GM12878 (cell line): ENCODE measurements at regions not wholly inside any gene's neighbourhood (a gene's known extent, or its start where the extent isn't known, plus 50 kb on each side); places are given as distances from the start of the nearest gene placed in this dataset.

Experiments
- ATAC-seq: fragments of 200-7000 bp; cut with Tn5 transposase; 3 replicates; pipeline ENCODE4 v1.9.1; 2020; ENCODE audit warnings: mild to moderate bottlenecking, moderate library complexity
- BruUV-seq: library from RNA; stranded (reverse); fragments of 400-500 nt; replicated peaks from 2 replicates; lab custom pipeline; 2021; lab: Mats Ljungman, UMichigan
- CTCF ChIA-PET: fragments of 300-600 bp; sonication (Branson Sonifier 250); formaldehyde crosslinking; extraction: SDS; loops from one replicate; lab custom pipeline; 2021; ENCODE audit warnings: inconsistent platforms; lab: Yijun Ruan, JAX
- POLR2A ChIA-PET: fragments of 350-600 bp; formaldehyde crosslinking; extraction: SDS; loops from one replicate; lab custom pipeline; 2021; ENCODE audit warnings: inconsistent platforms; lab: Charles Lee
- RAD21 ChIA-PET: fragments of 300-600 bp; sonication (Branson Sonifier 250); formaldehyde crosslinking; loops from one replicate; lab custom pipeline; 2023; ENCODE audit warnings: antibody characterized with exemption; ENCODE audit not compliant: unreplicated experiment; lab: Charles Lee
- SMC1A ChIA-PET: fragments of 300-600 bp; sonication (Branson Sonifier 250); formaldehyde crosslinking; loops from one replicate; lab custom pipeline; 2023; ENCODE audit not compliant: unreplicated experiment, uncharacterized antibody; lab: Charles Lee
- DNase-seq: peaks from one replicate; pipeline ENCODE4 v3.0.0-alpha.2; 2011; ENCODE audit warnings: low read depth, low spot score
- FAIRE-seq: peaks from 3 replicates; lab custom pipeline; 2011; peaks lifted over from hg19 to GRCh38; lab: Jason Lieb, UNC
- H2AFZ ChIP-seq: 2 replicates; pipeline ENCODE4 v1.6.0; 2011; ENCODE audit warnings: low read depth, low read length, control low read depth; ENCODE audit not compliant: control insufficient read depth
- H3K27ac ChIP-seq: 2 replicates; pipeline ENCODE4 v1.5.1; 2011; ENCODE audit warnings: control low read depth; ENCODE audit not compliant: control insufficient read depth, insufficient read depth
- H3K27me3 ChIP-seq, 2 experiments: replicated peaks in 1 of 2; 2 replicates each; pipeline versions ENCODE4 v1.6.0 to v1.6.1; 2011; ENCODE audit warnings: low read length in 1 of 2; ENCODE audit not compliant: control insufficient read depth in 2 of 2, insufficient read depth in 2 of 2
- H3K36me3 ChIP-seq, 2 experiments: 2 replicates each; pipeline ENCODE4 v1.5.1; 2011; ENCODE audit warnings: low read length in 1 of 2; ENCODE audit not compliant: control insufficient read depth in 2 of 2, insufficient read depth in 2 of 2
- H3K4me1 ChIP-seq: 2 replicates; pipeline ENCODE4 v1.6.1; 2011; ENCODE audit warnings: mild to moderate bottlenecking, low read length, moderate library complexity, mixed read lengths; ENCODE audit not compliant: control insufficient read depth, insufficient read depth
- H3K4me2 ChIP-seq: 2 replicates; pipeline ENCODE4 v1.6.0; 2011; ENCODE audit warnings: control low read depth; ENCODE audit not compliant: control insufficient read depth, insufficient read depth
- H3K4me3 ChIP-seq: fragments of 200-600 bp; sonication (generic); 2 replicates; pipeline ENCODE4 v1.5.1; 2016
- H3K79me2 ChIP-seq: 2 replicates; pipeline ENCODE4 v1.6.0; 2011; ENCODE audit warnings: low read length; ENCODE audit not compliant: control insufficient read depth, insufficient read depth
- H3K9ac ChIP-seq: 2 replicates; pipeline ENCODE4 v1.8.0; 2011; ENCODE audit warnings: low read length, control low read depth, mixed read lengths; ENCODE audit not compliant: control insufficient read depth, insufficient read depth
- H3K9me3 ChIP-seq: replicated peaks from 3 replicates; pipeline ENCODE4 v1.5.1; 2011; ENCODE audit warnings: mild to moderate bottlenecking, low read length; ENCODE audit not compliant: control insufficient read depth, insufficient read depth
- H4K20me1 ChIP-seq: 2 replicates; pipeline ENCODE4 v1.6.0; 2011; ENCODE audit not compliant: control insufficient read depth, insufficient read depth
- BCL11A ChIP-seq: IDR thresholded peaks from 2 replicates; pipeline ENCODE4 v1.6.1; 2011; ENCODE audit warnings: low read depth, low read length
- GABPA ChIP-seq: IDR thresholded peaks from 2 replicates; pipeline ENCODE4 v1.6.1; 2014; ENCODE audit warnings: antibody characterized with exemption, low read depth, mild to moderate bottlenecking, inconsistent platforms
- KLF5 ChIP-seq: fragments of 450-650 bp; IDR thresholded peaks from 2 replicates; pipeline ENCODE4 v1.6.1; 2014; ENCODE audit warnings: mild to moderate bottlenecking; ENCODE audit not compliant: partially characterized antibody
- ZNF217 ChIP-seq: fragments of 450-650 bp; IDR thresholded peaks from 2 replicates; pipeline ENCODE4 v1.6.1; 2017; ENCODE audit warnings: antibody characterized with exemption, mild to moderate bottlenecking
- WGBS: methylation state at CpG from one replicate; pipeline ENCODE4 v1.1.6; 2016; ENCODE audit warnings: low lambda C conversion rate; ENCODE audit not compliant: insufficient replicate concordance, insufficient coverage; ENCODE audit errors: missing lambda C conversion rate; 5-methylcytosine and 5-hydroxymethylcytosine counted together
- in situ Hi-C: fragments of 300-500 bp; cut with MboI; formaldehyde crosslinking; loops from 9 replicates; pipeline ENCODE4 v1.14.3; 2018; ENCODE audit warnings: mixed read lengths
- intact Hi-C: fragments of 100-400 bp; cut with micrococcal nuclease; formaldehyde crosslinking; loops from one replicate; pipeline ENCODE4 v1.14.2; 2022; ENCODE audit not compliant: unreplicated experiment
- TF ChIP-seq, protein P1 (sequence below): fragments of 450-650 bp; IDR thresholded peaks from 2 replicates; pipeline ENCODE4 v1.6.1; 2018; ENCODE audit warnings: borderline replicate concordance, mild to moderate bottlenecking; ENCODE audit not compliant: partially characterized antibody
- TF ChIP-seq, protein P2 (sequence below): fragments of 450-650 bp; IDR thresholded peaks from 2 replicates; pipeline ENCODE4 v1.6.1; 2017; ENCODE audit warnings: mild to moderate bottlenecking, moderate library complexity

DNA sequence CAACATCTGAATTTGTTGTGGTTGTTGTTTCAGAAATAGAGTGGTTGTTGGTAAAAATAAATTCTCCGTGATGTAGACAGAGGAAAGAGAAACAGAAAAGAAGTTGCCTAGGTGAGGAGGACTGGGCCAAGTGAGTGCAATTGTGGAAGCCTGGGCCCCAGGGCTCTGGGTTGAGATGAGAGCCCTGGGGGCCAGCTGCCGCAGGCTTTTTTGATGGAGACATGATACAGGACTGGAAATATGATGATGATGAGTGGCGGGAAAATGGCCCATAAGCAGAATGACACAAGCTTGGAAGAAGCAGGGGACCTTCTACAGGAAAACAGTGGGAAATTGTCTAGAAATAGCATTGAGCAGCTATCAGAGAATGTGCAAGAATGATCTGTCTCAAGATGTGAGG lies 181.8 kb downstream of the TDRD15 start:
- no peak for ATAC-seq
- Histone ChIP-seq H3K9ac (no peak overlapping the region), H3K27me3 (no peaks in the 10 kb centered on the region), H3K4me2 (no peak overlapping the region), H3K4me1 (no peaks in the 10 kb centered on the region), H2AFZ (no peak overlapping the region), H3K79me2 (no peaks in the 10 kb centered on the region), H3K27ac (no peak overlapping the region), H3K9me3 (no peaks in the 10 kb centered on the region), H3K4me3 (no peak overlapping the region), H4K20me1 (no peaks in the 10 kb centered on the region), H3K36me3 (no peaks in the 10 kb centered on the region)
- POLR2A ChIA-PET: no interaction called here
- RAD21 ChIA-PET: no interaction called here
- SMC1A ChIA-PET: no interaction called here
- CTCF ChIA-PET: interaction anchor here (1.7 kb wide), 1 partner anchor 12 kb away, joined by 5 read pairs; no protein-coding TSS in a partner anchor
- TF ChIP-seq BCL11A (no peak), GABPA (no peak), ZNF217 (no peak), KLF5 (no peak)
- TF ChIP-seq, protein P1, sequence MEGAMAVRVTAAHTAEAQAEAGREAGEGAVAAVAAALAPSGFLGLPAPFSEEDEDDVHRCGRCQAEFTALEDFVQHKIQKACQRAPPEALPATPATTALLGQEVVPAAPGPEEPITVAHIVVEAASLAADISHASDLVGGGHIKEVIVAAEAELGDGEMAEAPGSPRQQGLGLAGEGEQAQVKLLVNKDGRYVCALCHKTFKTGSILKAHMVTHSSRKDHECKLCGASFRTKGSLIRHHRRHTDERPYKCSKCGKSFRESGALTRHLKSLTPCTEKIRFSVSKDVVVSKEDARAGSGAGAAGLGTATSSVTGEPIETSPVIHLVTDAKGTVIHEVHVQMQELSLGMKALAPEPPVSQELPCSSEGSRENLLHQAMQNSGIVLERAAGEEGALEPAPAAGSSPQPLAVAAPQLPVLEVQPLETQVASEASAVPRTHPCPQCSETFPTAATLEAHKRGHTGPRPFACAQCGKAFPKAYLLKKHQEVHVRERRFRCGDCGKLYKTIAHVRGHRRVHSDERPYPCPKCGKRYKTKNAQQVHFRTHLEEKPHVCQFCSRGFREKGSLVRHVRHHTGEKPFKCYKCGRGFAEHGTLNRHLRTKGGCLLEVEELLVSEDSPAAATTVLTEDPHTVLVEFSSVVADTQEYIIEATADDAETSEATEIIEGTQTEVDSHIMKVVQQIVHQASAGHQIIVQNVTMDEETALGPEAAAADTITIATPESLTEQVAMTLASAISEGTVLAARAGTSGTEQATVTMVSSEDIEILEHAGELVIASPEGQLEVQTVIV: no peak
- TF ChIP-seq, protein P2, sequence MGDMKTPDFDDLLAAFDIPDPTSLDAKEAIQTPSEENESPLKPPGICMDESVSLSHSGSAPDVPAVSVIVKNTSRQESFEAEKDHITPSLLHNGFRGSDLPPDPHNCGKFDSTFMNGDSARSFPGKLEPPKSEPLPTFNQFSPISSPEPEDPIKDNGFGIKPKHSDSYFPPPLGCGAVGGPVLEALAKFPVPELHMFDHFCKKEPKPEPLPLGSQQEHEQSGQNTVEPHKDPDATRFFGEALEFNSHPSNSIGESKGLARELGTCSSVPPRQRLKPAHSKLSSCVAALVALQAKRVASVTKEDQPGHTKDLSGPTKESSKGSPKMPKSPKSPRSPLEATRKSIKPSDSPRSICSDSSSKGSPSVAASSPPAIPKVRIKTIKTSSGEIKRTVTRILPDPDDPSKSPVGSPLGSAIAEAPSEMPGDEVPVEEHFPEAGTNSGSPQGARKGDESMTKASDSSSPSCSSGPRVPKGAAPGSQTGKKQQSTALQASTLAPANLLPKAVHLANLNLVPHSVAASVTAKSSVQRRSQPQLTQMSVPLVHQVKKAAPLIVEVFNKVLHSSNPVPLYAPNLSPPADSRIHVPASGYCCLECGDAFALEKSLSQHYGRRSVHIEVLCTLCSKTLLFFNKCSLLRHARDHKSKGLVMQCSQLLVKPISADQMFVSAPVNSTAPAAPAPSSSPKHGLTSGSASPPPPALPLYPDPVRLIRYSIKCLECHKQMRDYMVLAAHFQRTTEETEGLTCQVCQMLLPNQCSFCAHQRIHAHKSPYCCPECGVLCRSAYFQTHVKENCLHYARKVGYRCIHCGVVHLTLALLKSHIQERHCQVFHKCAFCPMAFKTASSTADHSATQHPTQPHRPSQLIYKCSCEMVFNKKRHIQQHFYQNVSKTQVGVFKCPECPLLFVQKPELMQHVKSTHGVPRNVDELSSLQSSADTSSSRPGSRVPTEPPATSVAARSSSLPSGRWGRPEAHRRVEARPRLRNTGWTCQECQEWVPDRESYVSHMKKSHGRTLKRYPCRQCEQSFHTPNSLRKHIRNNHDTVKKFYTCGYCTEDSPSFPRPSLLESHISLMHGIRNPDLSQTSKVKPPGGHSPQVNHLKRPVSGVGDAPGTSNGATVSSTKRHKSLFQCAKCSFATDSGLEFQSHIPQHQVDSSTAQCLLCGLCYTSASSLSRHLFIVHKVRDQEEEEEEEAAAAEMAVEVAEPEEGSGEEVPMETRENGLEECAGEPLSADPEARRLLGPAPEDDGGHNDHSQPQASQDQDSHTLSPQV: no peak
- in situ Hi-C loops: no loop called here
- 34% methylated on average over 3 of the region's 3 CpGs for WGBS
- DNase-seq: no peak
- FAIRE-seq: no peak
- BruUV-seq: no TSS peak
- intact Hi-C loops: no loop called here
